ENCODE measurements at regions not wholly inside any gene's neighbourhood (a gene's known extent, or its start where the extent isn't known, plus 50 kb on each side); places are given as distances from the start of the nearest gene placed in this dataset.
"Not testable (repeated sequence)": the region's sequence is repeated elsewhere in the genome, so short reads cannot be mapped to it uniquely, and the experiment has no call there.

DNA sequence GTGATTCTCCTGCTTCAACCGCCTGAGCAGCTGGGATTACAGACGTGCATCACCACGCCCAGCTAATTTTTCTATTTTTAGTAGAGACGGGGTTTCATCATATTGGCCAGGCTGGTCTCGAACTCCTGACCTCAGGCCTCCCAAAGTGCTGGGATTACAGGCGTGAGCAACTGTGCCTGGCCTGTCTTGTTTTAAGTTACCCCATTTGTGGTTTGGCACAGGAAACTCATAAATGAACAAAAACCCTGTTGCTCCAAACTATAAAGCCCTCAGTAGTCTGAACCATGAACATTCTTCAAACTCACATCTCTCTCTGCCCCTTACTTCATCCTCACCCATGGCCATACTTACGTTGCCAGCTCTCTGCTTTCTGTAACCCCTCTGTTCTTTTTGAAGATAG, 61.7 kb downstream of the RHOU start:
- not testable (repeated sequence) for DNase-seq (ENCODE audit: low read depth in 2 of 2)

DNA sequence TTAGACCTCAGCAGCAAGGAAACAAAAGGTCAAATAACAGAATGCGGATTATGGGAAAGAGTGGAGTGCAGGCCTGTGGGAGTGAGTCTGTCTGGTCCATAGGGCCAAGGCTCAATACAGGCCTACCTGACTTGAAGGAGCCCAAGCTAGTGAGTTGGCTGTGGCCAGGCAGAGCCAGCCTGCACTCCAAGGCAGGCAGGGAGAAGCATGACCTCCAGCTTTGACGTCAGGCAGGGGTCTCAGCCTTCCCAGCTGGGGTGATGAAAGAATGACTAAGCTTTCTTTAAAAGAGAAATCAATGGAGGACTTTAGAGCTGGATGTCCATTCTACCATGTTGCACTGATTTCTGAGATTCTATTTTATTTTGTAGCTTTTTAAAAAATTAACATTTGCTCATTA, 62.8 kb downstream of the RHOU start:
- no peak for DNase-seq (ENCODE audit: low read depth in 2 of 2)

DNA sequence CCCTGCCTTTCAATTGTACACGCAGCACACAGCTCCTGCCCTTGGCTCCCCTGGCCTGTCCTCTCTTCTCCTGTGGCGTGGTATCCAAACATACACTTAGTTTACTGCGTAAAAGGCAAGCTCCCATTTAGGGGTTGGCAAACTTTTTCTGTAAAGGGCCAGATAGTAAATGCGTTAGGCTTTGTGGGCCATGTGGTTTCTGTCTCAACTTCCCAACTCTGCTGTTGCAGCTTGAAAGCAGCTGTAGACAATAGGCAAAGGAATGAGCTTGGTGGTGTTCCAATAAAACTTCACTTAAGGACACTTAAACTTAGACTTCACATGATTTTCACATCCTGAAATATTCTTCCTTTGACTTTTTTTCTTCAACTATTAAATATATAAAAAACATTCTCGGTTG, 63.3 kb downstream of the RHOU start:
- no peak for DNase-seq (ENCODE audit: low read depth in 2 of 2)

DNA sequence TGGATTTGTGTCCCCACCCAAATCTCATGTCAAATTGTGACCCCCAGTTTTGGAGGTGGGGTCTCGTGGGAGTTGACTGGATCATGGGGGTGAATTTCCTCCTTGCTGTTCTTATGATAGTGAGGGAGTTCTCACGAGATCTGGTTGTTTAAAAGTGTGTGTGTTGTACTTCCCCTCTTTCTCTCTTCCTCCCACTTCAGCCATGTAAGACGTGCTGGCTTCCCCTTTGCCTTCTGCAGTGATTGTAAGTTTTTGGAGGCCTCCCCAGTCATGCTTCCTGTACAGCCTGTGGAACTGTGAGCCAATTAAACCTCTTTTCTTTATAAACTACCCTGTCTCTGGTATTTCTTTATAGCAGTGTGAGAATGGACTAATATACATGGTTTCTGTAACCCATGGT, 64.6 kb downstream of the RHOU start:
- no peak for DNase-seq (ENCODE audit: low read depth in 2 of 2)

DNA sequence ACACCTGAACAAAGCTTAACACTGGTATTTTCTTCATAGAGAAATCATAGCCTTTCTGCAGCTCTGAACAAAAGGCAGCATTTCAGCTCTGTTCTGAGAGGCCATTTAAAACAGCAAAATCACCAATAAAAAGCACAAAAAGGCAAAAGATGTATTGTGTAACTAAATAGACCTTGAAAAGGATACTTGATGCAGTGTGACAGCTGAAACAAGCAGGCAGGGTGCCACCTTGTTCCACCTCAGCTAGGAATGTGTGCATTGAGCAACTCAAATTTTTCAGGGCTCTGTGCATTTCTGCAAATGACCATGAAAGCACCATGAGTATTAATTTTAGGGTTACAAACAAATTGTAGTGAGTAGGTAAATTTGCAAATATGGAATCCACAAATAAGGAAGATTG, 65.8 kb downstream of the RHOU start:
- no peak for DNase-seq (ENCODE audit: low read depth in 2 of 2)

DNA sequence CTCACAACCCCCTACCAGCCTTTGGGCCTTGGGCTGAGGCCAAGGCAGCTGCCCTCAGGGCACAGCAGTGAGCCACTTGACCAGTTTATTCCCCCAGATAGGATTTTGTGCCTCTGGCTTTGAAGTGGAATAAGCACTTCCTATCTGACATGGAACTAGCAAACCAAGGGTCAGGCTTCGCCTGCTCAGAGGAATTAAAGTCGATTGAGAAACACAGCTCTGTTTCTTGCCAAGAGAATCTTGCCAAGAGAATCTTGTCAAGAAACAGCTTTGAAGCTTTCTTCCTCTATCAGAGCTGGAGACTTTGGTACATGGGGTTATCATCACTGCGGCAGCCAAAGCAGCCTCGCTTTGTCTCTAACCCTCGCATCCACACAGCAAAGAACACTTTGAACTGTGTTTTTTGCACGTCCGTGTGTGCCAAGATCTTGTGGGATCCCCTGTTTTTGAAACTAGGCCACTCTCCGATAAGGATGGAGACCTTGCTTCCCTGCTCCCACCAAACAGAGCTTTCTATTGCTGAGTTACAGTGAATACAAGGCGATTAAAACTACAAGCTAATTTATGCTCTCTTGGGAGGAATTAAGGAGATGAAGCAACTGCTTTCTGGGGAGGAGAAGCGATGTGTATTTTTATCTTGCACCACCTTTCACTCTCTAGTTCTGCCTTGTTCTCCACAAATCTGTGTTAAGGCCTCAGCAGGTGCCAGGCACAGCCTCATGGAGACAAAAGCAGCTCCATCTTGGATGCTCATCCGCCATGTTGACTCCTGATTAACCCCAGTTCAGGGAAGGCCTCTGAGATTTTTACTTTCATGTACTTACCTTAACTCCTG, 67.3 kb downstream of the RHOU start:
- no peak for DNase-seq (ENCODE audit: low read depth in 2 of 2)

DNA sequence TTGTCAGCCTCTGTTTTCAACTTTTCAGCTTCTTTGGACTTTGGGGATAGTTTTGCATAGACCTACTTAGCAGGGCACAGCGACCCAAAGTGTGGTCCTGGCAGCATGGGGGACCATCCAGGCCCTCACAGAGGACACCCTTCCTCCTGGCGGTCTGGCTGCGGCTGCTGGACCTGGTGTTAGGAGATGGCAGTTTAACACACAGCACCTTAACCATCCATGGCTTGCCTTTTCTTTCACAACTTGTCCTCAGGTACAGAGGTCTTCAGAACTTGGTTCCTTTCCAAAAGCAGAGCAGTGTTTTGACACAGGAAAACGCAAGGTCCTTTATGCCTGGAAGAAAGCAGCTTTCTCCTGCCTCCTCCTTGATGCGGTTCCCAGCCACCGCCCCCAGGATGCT, 68.1 kb downstream of the RHOU start:
- no peak for DNase-seq (ENCODE audit: low read depth in 2 of 2)

DNA sequence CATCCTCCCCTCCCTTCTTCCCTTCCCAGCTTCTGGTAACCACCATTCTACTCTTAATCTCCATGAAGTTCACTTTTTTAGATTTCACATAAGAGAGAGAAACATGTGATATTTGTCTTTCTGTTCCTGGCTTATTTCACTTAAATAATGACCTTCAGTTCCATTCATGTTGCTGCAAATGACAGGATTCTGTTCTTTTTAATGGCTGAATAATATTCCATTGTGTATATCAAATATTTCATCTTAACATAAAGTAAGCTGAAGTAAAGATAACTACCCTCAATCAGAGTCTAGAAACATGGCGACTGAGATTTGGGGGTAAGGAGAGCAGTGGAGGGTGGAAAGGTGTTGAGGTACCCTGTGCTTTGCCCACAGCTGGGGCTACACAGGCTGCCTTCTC, 68.9 kb downstream of the RHOU start:
- DNase-seq (ENCODE audit: low read depth in 2 of 2) = no peak

DNA sequence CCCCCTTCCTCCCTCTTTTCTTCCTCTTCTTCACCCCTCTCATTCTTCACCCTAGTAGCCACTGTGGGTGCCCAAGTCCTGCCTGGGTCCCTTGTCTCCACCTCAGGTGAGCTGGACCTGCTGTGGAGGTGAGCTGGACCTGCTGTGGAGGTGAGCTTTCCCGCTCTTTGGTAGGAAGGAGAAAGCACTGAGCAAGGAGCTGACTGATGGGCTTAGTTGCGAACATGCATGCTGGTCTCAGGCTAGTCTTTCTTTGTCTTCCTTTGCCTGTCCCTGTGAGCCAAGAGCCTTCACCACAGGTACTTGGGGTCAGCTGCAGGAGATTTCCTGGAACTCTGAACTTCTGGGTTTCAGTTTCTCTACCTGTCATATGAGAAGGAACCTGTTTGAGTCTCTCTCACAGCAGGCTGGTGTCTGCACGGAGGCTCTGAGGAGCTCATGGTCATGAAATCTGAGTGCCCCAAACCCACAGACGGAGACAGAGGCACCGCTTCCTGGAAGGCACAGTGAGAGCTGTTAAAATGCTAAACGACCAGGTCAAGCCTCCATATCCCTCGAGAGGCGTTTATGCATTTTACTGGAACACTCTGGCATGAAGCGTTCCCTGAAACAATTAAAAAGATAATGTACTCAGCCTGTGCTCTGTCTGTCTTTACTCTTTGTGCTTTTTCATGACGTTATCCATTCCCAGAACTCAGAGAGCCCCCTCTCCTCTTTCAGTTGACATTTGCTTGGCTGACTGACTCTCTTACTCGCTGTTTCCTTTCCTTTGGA, 69.5 kb downstream of the RHOU start:
- DNase-seq (ENCODE audit: low read depth in 2 of 2) = no peak

DNA sequence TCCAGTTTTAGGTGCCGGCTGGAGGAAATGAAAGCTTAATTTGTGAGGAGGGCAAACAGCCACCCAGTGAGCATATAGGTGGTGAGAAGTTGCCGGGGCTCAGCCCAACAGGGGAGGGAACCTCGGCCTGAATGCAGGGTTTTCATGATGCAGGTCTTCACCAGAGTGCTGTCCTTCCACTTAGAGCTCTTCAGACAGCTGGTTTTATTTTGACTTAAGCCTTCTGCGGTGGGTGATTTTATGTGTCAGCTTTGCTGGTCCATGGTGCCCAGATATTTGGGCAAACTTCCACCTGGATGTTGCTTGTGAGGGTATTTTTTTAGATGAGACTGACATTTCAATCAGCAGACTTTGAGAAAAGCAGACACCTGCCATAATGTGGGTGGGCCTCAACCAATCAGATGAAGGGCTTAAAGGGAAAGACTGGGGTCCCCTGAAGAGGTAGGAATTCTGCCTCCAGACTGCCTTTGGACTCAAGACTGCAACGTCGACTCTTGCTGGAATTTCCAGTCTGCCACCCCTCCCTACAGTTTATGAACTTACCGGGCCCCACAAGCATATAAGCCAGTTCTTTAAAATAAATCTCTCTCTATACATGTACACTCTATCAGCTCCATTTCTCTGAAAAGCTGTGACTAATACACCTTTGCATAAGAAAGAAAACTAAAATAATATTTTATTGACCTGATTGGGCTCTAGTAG, 72.8 kb downstream of the RHOU start:
- DNase-seq (ENCODE audit: low read depth in 2 of 2) = no peak

DNA sequence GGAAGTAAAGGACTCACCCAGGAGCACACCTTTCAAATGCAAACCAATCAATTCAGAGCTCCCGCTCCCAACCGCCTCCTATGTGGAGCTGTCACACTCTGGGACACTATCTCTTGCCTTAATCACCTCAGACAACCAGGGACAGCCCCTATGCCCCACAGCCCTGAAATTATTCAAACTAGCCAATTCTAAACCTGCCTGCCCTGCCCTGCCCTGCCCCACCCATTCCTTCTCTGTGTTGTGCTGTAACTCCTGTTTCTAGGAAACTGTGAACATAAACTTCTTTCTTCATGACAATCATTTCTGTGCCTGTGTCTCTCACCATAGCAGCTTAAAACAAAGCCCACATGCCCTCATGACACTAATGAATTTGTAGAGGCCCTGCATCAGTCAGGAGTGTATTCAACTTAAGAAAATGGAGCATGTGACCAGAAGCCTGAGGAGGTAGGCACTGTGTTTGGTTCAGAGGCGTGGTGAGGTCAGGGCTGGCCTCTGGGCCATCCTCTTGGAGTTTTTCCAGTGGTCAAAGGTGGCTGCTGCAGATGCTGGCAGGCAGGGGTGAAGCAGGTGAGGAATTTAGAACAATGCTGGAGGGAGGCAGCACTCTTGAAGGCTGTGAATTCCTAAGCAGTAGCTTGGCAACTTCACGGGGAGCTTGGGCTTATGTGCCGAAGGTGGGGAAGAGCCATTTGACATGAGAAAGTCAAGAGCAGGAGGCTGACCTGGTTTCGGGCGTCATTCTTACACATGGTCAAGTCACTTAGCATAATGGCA, 74.5 kb downstream of the RHOU start:
- DNase-seq (ENCODE audit: low read depth in 2 of 2) = no peak

DNA sequence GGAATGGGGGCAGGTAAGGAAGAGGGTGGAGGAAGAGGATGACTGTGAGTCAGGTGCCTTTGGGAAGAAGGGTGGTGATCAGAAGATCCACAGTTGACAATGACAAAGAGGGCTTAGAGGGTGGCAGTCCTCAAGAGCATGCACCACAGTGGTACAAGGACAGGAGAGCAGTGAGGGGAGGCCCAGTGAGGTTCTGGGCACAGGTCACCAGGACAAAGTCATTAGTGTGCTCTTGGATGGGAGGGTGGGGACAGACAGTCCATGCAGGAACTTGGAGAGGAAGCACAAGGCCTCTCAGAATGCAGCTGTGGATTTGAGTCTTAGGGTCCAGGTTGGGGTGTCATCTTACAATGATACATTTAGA, 75.1 kb downstream of the RHOU start:
- no peak for DNase-seq (ENCODE audit: low read depth in 2 of 2)

DNA sequence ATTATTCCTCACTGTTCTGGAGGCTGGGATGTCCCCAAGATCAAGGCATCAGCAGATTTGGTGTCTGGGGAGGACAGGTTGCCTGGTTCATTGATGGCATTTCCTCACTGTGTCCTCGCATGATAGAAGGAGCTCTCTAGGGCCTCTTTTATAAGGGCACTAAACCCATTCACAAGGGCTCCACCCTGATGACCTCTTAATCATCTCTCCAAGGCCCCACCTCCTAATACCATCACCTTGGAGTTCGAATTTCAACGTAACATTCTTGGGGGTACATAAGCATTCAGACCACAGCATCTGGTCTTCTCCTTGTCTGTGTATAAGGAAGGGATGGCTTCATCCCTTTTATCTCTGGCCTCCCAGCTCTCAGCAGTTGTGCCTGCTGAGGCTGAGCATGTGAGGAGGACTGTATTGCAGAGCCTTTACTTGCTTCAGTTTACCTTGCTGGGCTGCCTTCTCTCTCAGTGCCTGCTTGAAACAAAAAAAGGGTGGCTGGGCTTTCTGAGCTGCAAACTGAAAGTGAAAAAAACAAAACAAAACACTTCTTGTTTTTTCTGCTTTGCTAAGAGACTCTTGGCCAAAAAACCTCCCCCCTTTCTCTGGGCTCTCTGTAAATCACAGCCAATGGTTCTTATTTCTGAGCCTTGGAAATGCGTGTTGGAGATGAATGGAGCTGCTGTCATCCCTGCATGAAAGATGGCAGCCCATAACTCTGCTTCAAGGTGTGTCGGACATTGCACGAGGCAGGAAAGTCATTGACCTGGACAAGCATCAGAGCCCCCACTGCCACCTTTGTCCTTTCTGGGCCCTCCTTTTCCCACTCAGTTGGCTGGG, 75.8 kb downstream of the RHOU start:
- DNase-seq (ENCODE audit: low read depth in 2 of 2) = no peak

DNA sequence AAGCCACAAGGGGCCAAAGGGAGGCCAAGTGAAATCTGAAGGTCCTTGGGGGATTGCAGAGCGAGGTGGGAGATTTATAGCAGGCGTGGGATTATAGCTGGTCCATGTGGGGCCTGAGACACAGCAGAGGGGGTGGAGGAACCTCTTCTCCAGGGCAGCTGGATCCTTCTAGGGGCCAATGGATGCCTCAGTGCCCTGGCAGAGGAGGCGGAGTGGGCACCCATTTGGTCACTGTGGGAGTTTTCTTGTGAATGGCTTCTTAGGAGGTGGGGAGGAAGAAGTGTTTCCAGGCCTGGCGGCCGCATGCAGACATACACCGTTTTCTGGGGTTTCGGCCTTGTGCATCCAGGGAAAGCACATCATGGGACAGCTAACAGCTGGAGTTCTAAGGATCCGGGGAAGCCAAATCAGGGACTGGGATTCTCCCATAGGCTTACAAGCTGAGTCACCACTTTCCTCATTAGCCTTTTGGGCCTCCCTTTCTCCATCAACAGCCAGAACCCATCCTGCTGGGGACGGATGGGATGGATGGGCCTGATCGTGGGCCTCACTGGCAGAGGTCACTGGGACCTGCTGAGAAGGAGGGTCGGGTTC, 76.5 kb downstream of the RHOU start:
- DNase-seq (ENCODE audit: low read depth in 2 of 2) = no peak

DNA sequence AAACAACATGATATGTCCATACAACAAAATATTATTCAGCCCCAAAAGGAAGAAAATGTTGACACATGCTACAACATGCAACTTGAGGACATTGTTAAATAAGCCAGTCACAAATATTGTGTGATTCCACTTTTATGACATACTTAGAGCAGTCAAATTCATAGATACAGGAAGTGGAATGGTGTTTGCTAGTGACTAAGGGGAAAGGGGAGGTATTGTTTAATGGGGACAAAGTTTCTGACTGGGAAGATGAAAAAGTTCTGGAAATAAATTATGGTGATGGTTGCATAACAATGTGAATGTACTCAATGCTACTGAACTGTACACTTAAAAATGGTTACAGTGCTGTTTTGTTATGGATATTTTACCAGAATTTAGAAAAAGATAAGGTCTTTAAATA, 77.7 kb downstream of the RHOU start:
- DNase-seq (ENCODE audit: low read depth in 2 of 2) = no peak

DNA sequence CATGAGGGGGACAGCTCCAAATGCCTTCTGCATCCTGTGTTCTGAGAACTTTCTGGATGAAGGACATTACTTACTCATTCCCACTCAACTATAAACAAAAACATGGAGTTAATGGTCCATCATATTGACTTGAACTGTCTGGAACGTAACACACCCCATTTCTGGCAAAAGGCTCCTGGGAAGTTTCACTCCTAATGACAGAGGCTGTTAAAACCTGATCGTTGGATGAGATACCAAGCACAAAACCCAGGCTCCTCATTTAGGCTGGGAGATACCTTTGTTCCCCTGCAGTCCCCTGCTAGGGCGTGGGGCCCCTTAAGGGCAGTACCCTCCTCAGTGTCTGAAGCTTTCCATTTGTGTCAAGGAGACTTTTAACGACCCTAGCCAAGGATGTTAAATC, 78.9 kb downstream of the RHOU start:
- DNase-seq (ENCODE audit: low read depth in 2 of 2) = no peak

DNA sequence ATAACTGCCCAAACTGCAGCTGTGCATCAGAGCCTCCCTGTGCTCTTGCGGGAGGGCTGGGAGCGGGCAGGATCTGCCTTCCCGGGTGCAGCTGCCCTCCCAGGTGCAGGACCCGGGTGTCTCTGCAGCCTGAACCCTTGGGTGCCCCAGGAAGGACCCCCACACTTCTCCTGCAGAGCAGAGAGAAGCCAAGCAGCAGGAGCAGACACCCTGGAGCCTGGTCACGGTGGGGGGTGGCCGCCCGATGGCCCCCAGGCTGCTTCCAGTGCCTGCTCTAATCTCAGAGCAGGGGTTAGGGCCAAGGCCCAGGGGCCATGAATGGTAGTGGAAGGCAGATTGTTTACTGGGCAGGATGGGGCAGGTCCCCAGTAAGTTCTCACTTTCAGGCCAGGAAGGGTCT, 83.0 kb downstream of the RHOU start:
- DNase-seq (ENCODE audit: low read depth in 2 of 2) = no peak

DNA sequence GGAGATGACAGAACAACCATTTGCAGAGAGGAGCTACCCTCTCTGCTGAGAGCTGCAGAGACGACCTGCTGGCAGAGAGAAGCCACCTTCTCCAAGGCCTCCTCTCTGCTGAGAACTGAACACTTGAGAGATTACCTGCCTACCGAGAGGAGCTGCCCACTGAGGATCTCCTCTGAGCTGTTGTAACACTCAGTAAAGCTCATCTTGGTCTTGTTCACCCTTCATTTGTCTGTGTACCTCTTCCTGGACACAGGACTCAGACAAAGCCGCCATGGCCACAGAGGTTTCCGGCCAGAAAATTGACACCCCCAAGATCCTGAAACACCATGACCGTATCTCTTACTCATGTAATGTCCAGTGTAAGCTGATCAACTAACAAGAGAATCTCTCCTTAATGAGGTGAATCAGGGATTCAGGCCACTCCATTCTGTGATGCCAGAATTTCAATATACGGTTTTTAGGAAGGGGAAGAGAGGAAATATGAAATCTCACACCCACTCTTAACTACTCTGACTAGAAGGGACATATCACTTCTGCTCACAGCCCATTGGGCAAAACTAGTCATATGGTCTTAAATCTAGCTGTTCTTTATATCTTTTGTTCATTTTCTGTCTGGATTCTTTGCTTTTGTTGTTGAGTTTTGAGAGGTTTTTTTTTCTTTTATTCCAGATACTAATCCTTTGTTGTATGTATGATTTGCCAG, 83.8 kb downstream of the RHOU start:
- no peak for DNase-seq (ENCODE audit: low read depth in 2 of 2)

DNA sequence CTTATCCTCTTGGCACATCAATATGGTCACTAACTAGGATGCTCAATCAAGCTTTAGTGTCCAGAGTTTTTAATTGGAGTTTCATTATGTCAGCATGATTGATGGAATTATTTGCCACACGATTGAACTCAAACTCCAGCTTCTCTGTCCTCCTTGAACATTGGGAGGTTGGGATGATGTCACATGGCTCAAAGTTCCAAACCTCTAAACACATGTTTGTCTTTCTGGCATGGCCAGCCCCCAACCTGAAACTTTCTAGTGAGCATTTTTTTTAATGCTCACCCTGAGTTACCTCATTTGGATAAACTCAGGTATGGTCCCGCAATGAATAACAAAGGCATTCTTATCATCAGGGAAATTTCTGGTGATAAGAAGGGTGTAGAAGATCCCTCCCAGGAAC, 86.0 kb downstream of the RHOU start:
- no peak for DNase-seq (ENCODE audit: low read depth in 2 of 2)

DNA sequence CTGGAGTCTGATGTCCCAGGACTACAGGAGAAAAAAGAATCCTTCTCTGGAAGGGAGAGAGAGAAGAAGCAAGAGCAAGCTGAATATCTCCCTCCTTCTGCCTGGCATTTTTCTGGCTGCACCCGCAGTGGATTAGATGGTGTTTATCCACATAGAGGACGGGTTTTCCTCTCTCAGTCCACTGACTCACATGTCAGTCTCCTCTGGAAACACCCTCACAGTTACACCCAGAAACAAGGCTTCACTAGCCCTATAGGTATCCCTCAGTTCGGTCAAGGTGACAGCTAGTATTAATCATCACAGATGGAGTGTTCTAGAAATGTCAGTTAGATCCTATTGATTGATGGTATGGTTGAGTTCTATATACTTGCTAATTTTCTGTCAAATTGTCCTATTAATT, 87.9 kb downstream of the RHOU start:
- no peak for DNase-seq (ENCODE audit: low read depth in 2 of 2)

Data from stimulated activated CD8-positive, alpha-beta memory T cell treated with anti-CD3 and anti-CD28 coated beads, Interleukin-7, amount 100 ng/mL, for 1 hour (primary cell).